DMS 273 (cell line): ENCODE measurements at regions not wholly inside any gene's neighbourhood (a gene's known extent, or its start where the extent isn't known, plus 50 kb on each side); places are given as distances from the start of the nearest gene placed in this dataset.

Source experiments
- DNase-seq: peaks from one replicate; lab custom pipeline; 2025; ENCODE audit not compliant: unreplicated experiment; lab: John Stamatoyannopoulos, UW

- DNase-seq = no peak
These were observed 173.5 kb downstream of the ZIC1 start for GRCh38 chr3:147582642-147583041.

GRCh38 chr3:147589016-147589415, 179.9 kb downstream of the ZIC1 start:
- no peak for DNase-seq

- no peak for DNase-seq
These were observed 195.0 kb downstream of the ZIC1 start for GRCh38 chr3:147604136-147604535.

GRCh38 chr3:147613725-147614124, 204.6 kb downstream of the ZIC1 start:
- DNase-seq = no peak

GRCh38 chr3:147614210-147614609, 205.0 kb downstream of the ZIC1 start:
- no peak for DNase-seq

- no peak for DNase-seq
These were observed 205.9 kb downstream of the ZIC1 start for GRCh38 chr3:147615035-147615434.

GRCh38 chr3:147616998-147617619, 207.9 kb downstream of the ZIC1 start:
- peak; percentile 71 for DNase-seq

GRCh38 chr3:147618691-147619090, 209.5 kb downstream of the ZIC1 start:
- no peak for DNase-seq

- DNase-seq = no peak
These were observed 210.9 kb downstream of the ZIC1 start for GRCh38 chr3:147619921-147620560.

GRCh38 chr3:147620906-147621305, 211.7 kb downstream of the ZIC1 start:
- DNase-seq = no peak

- DNase-seq = no peak
These were observed 221.8 kb downstream of the ZIC1 start for GRCh38 chr3:147630921-147631415.

GRCh38 chr3:147640781-147641180, 231.6 kb downstream of the ZIC1 start:
- no peak for DNase-seq

- no peak for DNase-seq
These were observed 236.6 kb downstream of the ZIC1 start for GRCh38 chr3:147645761-147646160.

- no peak for DNase-seq
These were observed 240.3 kb downstream of the ZIC1 start for GRCh38 chr3:147649475-147649874.

GRCh38 chr3:147651107-147651778, 242.1 kb downstream of the ZIC1 start:
- no peak for DNase-seq

GRCh38 chr3:147652651-147653366, 243.6 kb downstream of the ZIC1 start:
- no peak for DNase-seq

- DNase-seq = no peak
These were observed 244.3 kb downstream of the ZIC1 start for GRCh38 chr3:147653367-147653923.

- no peak for DNase-seq
These were observed 245.7 kb downstream of the ZIC1 start for GRCh38 chr3:147654827-147655226.

- no peak for DNase-seq
These were observed 246.1 kb downstream of the ZIC1 start for GRCh38 chr3:147655236-147655635.

- no peak for DNase-seq
These were observed 246.9 kb downstream of the ZIC1 start for GRCh38 chr3:147656023-147656422.

- DNase-seq = no peak
These were observed 252.8 kb downstream of the ZIC1 start for GRCh38 chr3:147661916-147662315.
